ENCODE measurements at regions not wholly inside any gene's neighbourhood (a gene's known extent, or its start where the extent isn't known, plus 50 kb on each side); places are given as distances from the start of the nearest gene placed in this dataset.

GRCh38 chrX:74104356-74105015, 199.5 kb upstream of the ZCCHC13 start:
- Histone ChIP-seq H3K9ac (ENCODE audit: insufficient read depth, low read depth, low read length) (no peak overlapping the region), H3K9me3 (ENCODE audit: low read length) (no peaks in the 10 kb centered on the region; the same call in 1 of the 2 replicates), H3K27me3 (ENCODE audit: control insufficient read depth in 1 of 2, insufficient read depth in 2 of 2, low read length in 2 of 2) (no peaks in the 10 kb centered on the region), H2AFZ (ENCODE audit: low read length) (no peak overlapping the region), H3K4me1 (ENCODE audit: insufficient read depth, low read length) (no peaks in the 10 kb centered on the region), H3K27ac (ENCODE audit: extremely low read length, insufficient read depth, low read length) (no peak overlapping the region), H3K36me3 (replicated peaks in 1 of 2; ENCODE audit: control insufficient read depth in 1 of 2, insufficient read depth in 2 of 2, low read length in 2 of 2) (no peaks in the 10 kb centered on the region), H4K20me1 (ENCODE audit: insufficient read depth, low read length) (no peaks in the 10 kb centered on the region), H3K4me3 (replicated peaks in 1 of 3; ENCODE audit: insufficient read depth in 1 of 3, low read depth in 2 of 3, low read length in 3 of 3) (no peak overlapping the region), H3K4me2 (ENCODE audit: low read depth, low read length) (no peak overlapping the region), H3K79me2 (ENCODE audit: insufficient read depth, low read length) (no peaks in the 10 kb centered on the region)
- BruUV-seq (replicated peaks): no TSS peak
- WGBS (ENCODE audit: low lambda C conversion rate): 100% methylated on average over 1 of the region's 3 CpGs
- ChIA-PET CTCF (ENCODE audit: low intra/inter-chr PET ratio, low total read pairs) (no interaction called here), POLR2A (no interaction called here)
- intact Hi-C loops (cut with micrococcal nuclease; ENCODE audit: unreplicated experiment) (no loop called here), in situ Hi-C loops (cut with HindIII; ENCODE audit: extremely low pct_ligation_motif_present, low pct_unique_long_range_greater_than_20kb) (no loop called here)
- DNase-seq (ENCODE audit: low spot score) (no peak), FAIRE-seq (no peak), ATAC-seq (no peak)
- TF ChIP-seq DRAP1 (CRISPR knock-in tag; IDR thresholded peaks at IDR 0.05) (no peak), ZFP90 (CRISPR knock-in tag; IDR thresholded peaks at IDR 0.05; ENCODE audit: borderline replicate concordance) (no peak), SRY (CRISPR knock-in tag; IDR thresholded peaks at IDR 0.05) (no peak), ZNF652 (CRISPR knock-in tag; IDR thresholded peaks at IDR 0.05; ENCODE audit: borderline replicate concordance, low read depth) (no peak), ZNF580 (CRISPR knock-in tag; IDR thresholded peaks at IDR 0.05; ENCODE audit: borderline replicate concordance, low read depth) (no peak), ZBTB44 (CRISPR knock-in tag; IDR thresholded peaks at IDR 0.05) (no peak), ZNF709 (CRISPR knock-in tag; IDR thresholded peaks at IDR 0.05) (no peak), NFRKB (IDR thresholded peaks at IDR 0.05) (no peak), SMYD3 (CRISPR knock-in tag; IDR thresholded peaks at IDR 0.05) (no peak), ATF7-NPFF (CRISPR knock-in tag; IDR thresholded peaks at IDR 0.05; ENCODE audit: low read depth) (no peak), FOXP4 (CRISPR knock-in tag; IDR thresholded peaks at IDR 0.05) (no peak), ZNF567 (CRISPR knock-in tag; IDR thresholded peaks at IDR 0.05; ENCODE audit: borderline replicate concordance) (no peak), NFIC (IDR thresholded peaks at IDR 0.05; ENCODE audit: low read length) (no peak), ZSCAN30 (CRISPR knock-in tag; IDR thresholded peaks at IDR 0.05) (no peak), CENPBD1 (CRISPR knock-in tag; IDR thresholded peaks at IDR 0.05; ENCODE audit: borderline replicate concordance, low read depth) (no peak), ZNF329 (CRISPR knock-in tag; IDR thresholded peaks at IDR 0.05; ENCODE audit: low read depth) (no peak), SRSF9 (IDR thresholded peaks at IDR 0.05; ENCODE audit: borderline replicate concordance, insufficient read depth, low read depth, low read length, poor library complexity, severe bottlenecking) (no peak)
